ENCODE measurements at regions not wholly inside any gene's neighbourhood (a gene's known extent, or its start where the extent isn't known, plus 50 kb on each side); places are given as distances from the start of the nearest gene placed in this dataset.

DNA sequence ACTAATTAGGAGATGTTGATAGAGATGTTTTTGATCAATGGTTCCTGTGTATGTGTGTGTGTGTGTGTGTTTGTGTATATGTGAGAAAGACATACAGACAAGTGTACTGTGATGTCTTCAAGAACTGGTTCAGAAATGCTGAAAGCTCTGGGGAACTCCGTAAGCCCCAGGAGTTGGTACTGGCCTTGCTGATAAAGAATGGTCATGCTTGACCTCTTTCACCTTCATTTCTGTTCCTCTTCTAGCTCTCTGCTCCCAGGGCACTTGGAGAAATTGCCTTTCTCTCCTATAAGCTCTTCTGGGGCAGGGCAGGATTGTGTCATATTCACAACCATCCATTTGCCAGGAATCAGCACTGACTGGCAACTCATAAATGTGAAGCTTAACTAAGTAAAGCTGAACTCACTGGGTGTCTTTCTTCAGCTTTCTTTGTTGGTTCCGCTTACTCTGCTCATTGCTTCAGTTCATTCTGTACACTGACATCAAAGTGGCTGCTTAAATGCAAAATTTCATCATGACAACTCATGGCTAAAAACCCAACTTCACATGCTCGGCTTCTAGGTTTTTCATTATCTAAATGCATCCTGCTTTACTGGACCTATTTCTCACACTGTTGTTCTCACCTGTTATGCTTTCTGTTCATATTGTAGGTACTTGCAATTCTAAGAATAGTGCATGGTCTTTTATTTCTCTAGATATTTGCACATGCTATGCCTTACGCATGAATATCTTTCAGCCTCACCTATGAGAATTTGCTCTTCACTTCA, 162.1 kb upstream of the LYSMD4 start:
- FAIRE-seq (peak; percentile 70), DNase-seq (ENCODE audit: insufficient read length) (no peak)
- TF ChIP-seq POLR2A (IDR thresholded peaks at IDR 0.05; ENCODE audit: low read depth, low read length) = no peak
- TF ChIP-seq POLR2AphosphoS5 (IDR thresholded peaks at IDR 0.05; ENCODE audit: low read depth, low read length) = no peak

DNA sequence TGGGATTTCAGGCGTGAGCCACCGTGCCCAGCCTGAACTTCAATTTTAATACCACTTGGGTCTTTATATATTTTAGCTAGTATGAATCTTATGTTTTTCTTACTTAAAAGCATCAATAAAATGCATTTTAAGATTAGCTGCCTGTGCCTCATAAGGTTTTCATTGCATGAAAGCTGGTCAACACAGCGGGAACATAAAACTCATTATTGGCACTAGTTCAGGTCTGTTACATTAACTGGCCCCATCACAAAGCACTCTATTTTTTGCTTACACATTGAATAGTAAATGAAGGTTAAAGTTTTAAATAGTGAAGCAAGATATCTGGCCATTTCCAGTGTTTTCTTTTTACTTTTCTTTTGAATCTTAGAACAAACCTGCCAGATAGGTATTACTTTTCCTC, 145.6 kb upstream of the LYSMD4 start:
- TF ChIP-seq TAF1 (IDR thresholded peaks at IDR 0.05; ENCODE audit: borderline replicate concordance, low read depth, low read length) = no peak
- no peak for TF ChIP-seq POLR2AphosphoS5 (IDR thresholded peaks at IDR 0.05; ENCODE audit: low read depth, low read length)
- no peak for TF ChIP-seq POLR2A (IDR thresholded peaks at IDR 0.05; ENCODE audit: low read depth, low read length)
- FAIRE-seq (no peak), DNase-seq (ENCODE audit: insufficient read length) (no peak)

DNA sequence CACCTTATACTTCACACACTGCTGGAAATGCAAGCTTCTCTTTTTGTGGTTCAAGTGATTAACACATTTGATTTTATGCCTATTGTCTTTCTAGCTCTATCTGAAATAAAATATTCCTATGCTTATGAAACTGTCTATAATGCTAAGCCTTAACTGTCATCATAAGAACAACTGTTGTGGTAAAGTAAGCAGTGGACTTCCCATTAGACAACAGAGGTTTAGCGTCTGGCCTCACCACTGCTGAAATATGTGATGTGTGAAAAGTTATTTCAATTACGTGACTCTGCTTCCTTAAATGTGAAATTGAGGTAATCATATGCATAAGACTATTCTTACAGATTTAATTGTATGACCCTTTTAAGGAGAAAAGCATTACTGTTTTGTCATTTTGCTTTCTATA, 140.2 kb upstream of the LYSMD4 start:
- FAIRE-seq = no peak
- DNase-seq (ENCODE audit: insufficient read length) = no peak
- TF ChIP-seq TAF1 (IDR thresholded peaks at IDR 0.05; ENCODE audit: borderline replicate concordance, low read depth, low read length) = no peak
- no peak for TF ChIP-seq POLR2A (IDR thresholded peaks at IDR 0.05; ENCODE audit: low read depth, low read length)
- no peak for TF ChIP-seq POLR2AphosphoS5 (IDR thresholded peaks at IDR 0.05; ENCODE audit: low read depth, low read length)

DNA sequence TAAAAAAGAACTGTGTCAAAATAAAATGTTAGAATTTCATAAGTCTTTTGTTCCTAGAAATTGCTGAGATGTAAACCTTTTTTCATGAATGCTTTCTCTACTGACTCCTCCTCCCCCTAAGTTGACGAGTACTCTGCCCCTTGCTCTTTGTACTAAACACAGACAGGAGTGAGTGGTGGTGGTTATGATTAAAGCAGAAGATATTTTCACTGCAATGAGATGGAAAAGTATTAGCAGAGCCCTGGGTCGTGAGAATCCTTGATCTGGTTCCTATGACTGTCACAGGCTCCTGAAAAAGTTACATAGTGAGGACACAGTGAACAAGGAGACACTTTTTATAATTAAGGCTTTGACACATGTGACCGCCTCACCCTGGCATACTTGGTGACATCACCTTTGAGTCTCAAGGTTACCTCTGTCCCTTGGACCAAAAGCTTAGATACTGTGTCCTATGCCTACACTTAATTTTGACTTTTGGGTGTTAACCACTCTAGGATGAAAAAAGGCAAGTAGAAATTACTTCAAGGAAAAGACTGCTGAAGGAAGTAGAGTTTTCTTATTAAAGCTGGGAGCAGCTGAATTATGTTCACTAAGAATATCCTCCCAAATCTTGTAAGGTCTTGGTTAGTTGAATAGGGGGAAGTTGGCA, 130.4 kb upstream of the LYSMD4 start:
- no peak for DNase-seq (ENCODE audit: insufficient read length)
- TF ChIP-seq POLR2AphosphoS5 (IDR thresholded peaks at IDR 0.05; ENCODE audit: low read depth, low read length) = no peak
- no peak for TF ChIP-seq POLR2A (IDR thresholded peaks at IDR 0.05; ENCODE audit: low read depth, low read length)
- no peak for TF ChIP-seq TAF1 (IDR thresholded peaks at IDR 0.05; ENCODE audit: borderline replicate concordance, low read depth, low read length)
- FAIRE-seq = no peak

DNA sequence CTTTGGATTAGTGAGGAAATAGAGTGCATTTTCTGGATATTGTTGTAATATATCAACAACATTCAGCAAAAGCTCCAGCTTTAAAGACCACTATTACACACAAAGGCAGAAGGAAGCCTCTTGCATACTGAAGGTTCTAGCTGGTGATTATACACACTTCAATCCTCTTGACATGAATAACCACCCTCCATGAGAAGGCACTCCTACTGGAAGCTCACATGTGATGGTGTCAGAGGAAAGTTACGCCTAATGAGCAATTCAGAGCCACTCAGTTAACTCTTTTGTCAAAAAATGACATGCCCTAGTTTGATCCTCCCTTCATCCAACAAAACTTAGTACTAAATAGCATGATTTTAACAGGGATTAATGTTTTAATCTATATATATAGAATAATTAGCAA, 124.6 kb upstream of the LYSMD4 start:
- DNase-seq (ENCODE audit: insufficient read length) (no peak), FAIRE-seq (no peak)
- no peak for TF ChIP-seq POLR2A (IDR thresholded peaks at IDR 0.05; ENCODE audit: low read depth, low read length)
- TF ChIP-seq TAF1 (IDR thresholded peaks at IDR 0.05; ENCODE audit: borderline replicate concordance, low read depth, low read length) = no peak
- TF ChIP-seq POLR2AphosphoS5 (IDR thresholded peaks at IDR 0.05; ENCODE audit: low read depth, low read length) = no peak

DNA sequence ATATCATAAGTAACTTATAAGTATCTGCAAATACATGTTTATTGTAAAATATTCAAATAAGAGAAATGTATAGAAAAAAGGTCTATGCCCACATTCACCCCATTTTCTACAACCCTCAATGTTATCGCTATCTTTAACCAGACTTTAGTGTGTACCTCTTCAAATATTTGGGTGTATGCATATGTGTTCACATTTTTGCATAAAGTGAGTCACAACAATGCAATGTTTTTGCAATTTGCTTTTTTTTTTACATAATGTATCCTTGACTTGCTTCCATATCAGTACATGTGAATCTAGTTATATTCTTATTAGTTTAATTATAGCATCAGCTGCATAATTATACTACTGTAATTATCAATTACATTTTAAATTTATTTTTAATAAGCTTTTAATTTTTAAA, 117.3 kb upstream of the LYSMD4 start:
- TF ChIP-seq POLR2A (IDR thresholded peaks at IDR 0.05; ENCODE audit: low read depth, low read length) (no peak), POLR2AphosphoS5 (IDR thresholded peaks at IDR 0.05; ENCODE audit: low read depth, low read length) (no peak), TAF1 (IDR thresholded peaks at IDR 0.05; ENCODE audit: borderline replicate concordance, low read depth, low read length) (no peak)
- FAIRE-seq = no peak
- DNase-seq (ENCODE audit: insufficient read length) = no peak

DNA sequence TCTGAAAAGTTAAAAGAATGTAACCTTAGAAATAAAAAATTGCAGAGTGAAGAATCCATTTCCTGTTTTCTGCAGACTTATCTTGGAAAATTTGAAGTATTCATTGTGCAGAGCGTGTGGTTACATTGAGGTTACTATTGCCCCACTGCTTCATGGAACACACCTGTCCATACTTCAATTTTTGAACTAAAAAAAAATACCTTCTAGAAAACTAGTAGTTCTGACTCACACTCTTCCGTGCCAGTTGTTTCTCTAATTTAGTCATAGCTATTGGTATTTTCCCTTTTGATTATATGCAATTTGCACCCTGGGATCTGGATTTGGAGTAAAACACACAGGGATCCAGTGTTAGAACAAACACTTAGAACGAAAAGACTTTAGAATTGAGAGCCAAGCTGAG, 111.8 kb upstream of the LYSMD4 start:
- no peak for FAIRE-seq

DNA sequence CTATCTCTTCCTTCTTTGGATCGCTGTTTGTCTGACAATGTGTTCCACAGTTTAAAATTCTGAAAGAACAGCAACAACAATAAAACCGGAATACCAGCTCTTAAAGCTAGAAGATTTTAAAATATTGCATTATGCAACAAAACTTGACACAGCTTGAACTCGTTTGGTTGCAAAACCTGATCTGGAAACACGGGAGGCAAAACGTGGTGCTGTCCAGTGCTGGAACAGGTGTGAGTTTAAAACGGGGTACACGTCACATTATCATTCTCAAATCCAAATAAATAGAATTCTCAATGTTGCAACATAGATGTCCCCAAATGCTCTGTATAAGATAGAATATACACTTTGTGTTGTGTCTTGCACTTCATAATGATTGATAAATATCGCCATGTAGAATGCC, 110.9 kb upstream of the LYSMD4 start:
- no peak for TF ChIP-seq POLR2AphosphoS5 (IDR thresholded peaks at IDR 0.05; ENCODE audit: low read depth, low read length)
- no peak for TF ChIP-seq TAF1 (IDR thresholded peaks at IDR 0.05; ENCODE audit: borderline replicate concordance, low read depth, low read length)
- no peak for TF ChIP-seq POLR2A (IDR thresholded peaks at IDR 0.05; ENCODE audit: low read depth, low read length)
- DNase-seq (ENCODE audit: insufficient read length) (no peak), FAIRE-seq (no peak)

More for the DNA sequence above, 111.8 kb upstream of the LYSMD4 start:
- DNase-seq (ENCODE audit: insufficient read length) = no peak
- no peak for TF ChIP-seq POLR2AphosphoS5 (IDR thresholded peaks at IDR 0.05; ENCODE audit: low read depth, low read length)
- TF ChIP-seq POLR2A (IDR thresholded peaks at IDR 0.05; ENCODE audit: low read depth, low read length) = no peak
- TF ChIP-seq TAF1 (IDR thresholded peaks at IDR 0.05; ENCODE audit: borderline replicate concordance, low read depth, low read length) = no peak

DNA sequence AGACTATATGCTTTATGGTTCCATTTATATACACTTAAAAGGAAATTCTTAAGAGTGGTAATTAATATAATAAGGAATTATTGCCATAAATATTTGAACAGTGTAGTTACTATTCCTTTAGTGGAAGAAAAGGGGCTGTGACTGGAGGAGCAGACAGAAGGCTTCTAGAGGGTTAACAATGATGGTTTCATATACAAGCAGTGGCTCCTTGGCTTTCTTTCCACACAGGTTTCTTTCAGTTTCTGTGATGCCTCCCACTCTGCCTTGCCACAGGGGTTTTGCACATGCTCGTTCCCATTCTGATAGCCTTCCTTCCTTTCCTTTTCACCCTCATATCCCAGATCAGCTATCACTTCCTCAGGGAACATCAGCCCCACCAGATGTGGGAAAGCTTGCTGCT, 108.8 kb upstream of the LYSMD4 start:
- DNase-seq (ENCODE audit: insufficient read length) (no peak), FAIRE-seq (no peak)
- TF ChIP-seq POLR2AphosphoS5 (IDR thresholded peaks at IDR 0.05; ENCODE audit: low read depth, low read length) = no peak
- TF ChIP-seq POLR2A (IDR thresholded peaks at IDR 0.05; ENCODE audit: low read depth, low read length) = no peak
- TF ChIP-seq TAF1 (IDR thresholded peaks at IDR 0.05; ENCODE audit: borderline replicate concordance, low read depth, low read length) = no peak

DNA sequence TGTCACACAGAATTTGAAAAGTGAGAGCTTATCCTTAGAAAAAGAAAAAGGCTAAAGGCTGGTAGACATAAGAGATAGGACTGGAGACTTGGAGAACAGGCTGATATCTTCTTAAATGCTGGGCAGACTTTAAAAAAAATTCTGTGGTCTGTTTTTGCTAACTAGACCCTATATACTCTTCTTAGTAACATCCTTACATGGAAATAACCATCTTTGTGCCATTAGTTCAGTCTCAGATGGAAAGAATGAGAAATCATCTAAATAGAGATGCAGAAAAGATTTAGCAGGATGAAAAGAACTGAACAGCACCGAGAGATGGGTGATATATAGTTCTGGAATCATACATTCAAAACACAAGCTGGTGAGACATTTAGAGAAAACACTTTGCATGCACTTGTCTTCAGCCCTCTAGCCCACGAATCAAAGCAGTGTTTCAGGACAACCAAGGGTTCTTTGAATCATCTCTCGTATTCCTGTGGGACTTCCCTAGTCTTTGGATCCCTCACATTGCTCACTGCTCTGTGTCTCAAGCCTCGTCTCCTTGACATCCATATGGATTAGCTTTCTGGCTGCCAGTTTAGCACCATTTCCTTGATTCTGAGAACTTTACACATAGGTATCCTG, 93.0 kb upstream of the LYSMD4 start:
- DNase-seq (ENCODE audit: insufficient read length) (no peak), FAIRE-seq (no peak)
- TF ChIP-seq TAF1 (IDR thresholded peaks at IDR 0.05; ENCODE audit: borderline replicate concordance, low read depth, low read length) (no peak), POLR2AphosphoS5 (IDR thresholded peaks at IDR 0.05; ENCODE audit: low read depth, low read length) (no peak), POLR2A (IDR thresholded peaks at IDR 0.05; ENCODE audit: low read depth, low read length) (no peak)

DNA sequence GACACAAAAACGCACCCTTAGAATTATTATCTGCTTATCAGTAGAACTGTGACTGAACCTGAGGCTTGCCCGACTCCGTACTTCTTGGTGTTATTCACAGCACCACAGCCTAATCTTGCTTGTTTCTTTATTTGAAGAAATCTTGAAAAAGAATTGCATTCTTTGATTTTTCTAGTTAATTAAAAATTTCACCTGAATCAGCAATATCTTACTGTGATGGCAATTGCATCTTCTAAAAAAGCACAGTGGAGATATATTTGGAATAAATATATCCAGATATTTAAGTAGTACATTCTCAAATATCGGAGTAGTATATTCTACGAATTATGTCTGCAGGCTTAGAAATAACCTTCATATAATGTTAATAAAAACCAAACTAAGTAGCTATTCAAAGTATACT, 90.1 kb upstream of the LYSMD4 start:
- FAIRE-seq = no peak
- DNase-seq (ENCODE audit: insufficient read length) = no peak
- TF ChIP-seq POLR2A (IDR thresholded peaks at IDR 0.05; ENCODE audit: low read depth, low read length) (no peak), TAF1 (IDR thresholded peaks at IDR 0.05; ENCODE audit: borderline replicate concordance, low read depth, low read length) (no peak), POLR2AphosphoS5 (IDR thresholded peaks at IDR 0.05; ENCODE audit: low read depth, low read length) (no peak)

Data from GM12892 (cell line).